ENCODE measurements at regions not wholly inside any gene's neighbourhood (a gene's known extent, or its start where the extent isn't known, plus 50 kb on each side); places are given as distances from the start of the nearest gene placed in this dataset.

GRCh38 chr15:62553911-62554563, 389.0 kb upstream of the C2CD4B start:
- TF ChIP-seq CTCF (IDR thresholded peaks at IDR 0.05) = no peak
- no peak for TF ChIP-seq ZFX (IDR thresholded peaks at IDR 0.05; ENCODE audit: borderline replicate concordance)

All from 22Rv1 (cell line).